ENCODE measurements at regions not wholly inside any gene's neighbourhood (a gene's known extent, or its start where the extent isn't known, plus 50 kb on each side); places are given as distances from the start of the nearest gene placed in this dataset.

GRCh38 chr13:69213396-69213795 is 894.2 kb upstream of the ATXN8OS start:
- Histone ChIP-seq H4K20me1 (no peaks in the 10 kb centered on the region), H3K27ac (no peak overlapping the region), H3K9me3 (no peaks in the 10 kb centered on the region), H3K36me3 (no peaks in the 10 kb centered on the region), H3K4me3 (no peak overlapping the region), H3K27me3 (no peaks in the 10 kb centered on the region), H3K4me2 (no peak overlapping the region), H3K9ac (no peak overlapping the region), H3K4me1 (no peaks in the 10 kb centered on the region)
- no peak for TF ChIP-seq Cebpa-rat (IDR thresholded peaks at IDR 0.05)

GRCh38 chr13:69204620-69205019 is 903.0 kb upstream of the ATXN8OS start:
- H3K9ac ChIP-seq = no peak overlapping the region
- no peaks in the 10 kb centered on the region for H3K36me3 ChIP-seq
- no peak for TF ChIP-seq Cebpa-rat (IDR thresholded peaks at IDR 0.05)
- no peaks in the 10 kb centered on the region for H3K4me1 ChIP-seq
- no peak overlapping the region for H3K4me3 ChIP-seq
- H3K4me2 ChIP-seq = no peak overlapping the region
- no peaks in the 10 kb centered on the region for H3K27me3 ChIP-seq
- H3K9me3 ChIP-seq = no peaks in the 10 kb centered on the region
- no peak overlapping the region for H3K27ac ChIP-seq
- H4K20me1 ChIP-seq = no peaks in the 10 kb centered on the region

- Histone ChIP-seq H3K9me3 (no peaks in the 10 kb centered on the region), H3K4me3 (no peak overlapping the region), H3K27ac (no peak overlapping the region), H3K4me2 (no peak overlapping the region), H3K36me3 (no peaks in the 10 kb centered on the region), H3K27me3 (no peaks in the 10 kb centered on the region), H3K9ac (no peak overlapping the region), H4K20me1 (no peaks in the 10 kb centered on the region), H3K4me1 (no peaks in the 10 kb centered on the region)
- no peak for TF ChIP-seq Cebpa-rat (IDR thresholded peaks at IDR 0.05)
Measured at GRCh38 chr13:69202996-69203395, 904.6 kb upstream of the ATXN8OS start.

- Histone ChIP-seq H3K27me3 (no peaks in the 10 kb centered on the region), H3K9me3 (no peaks in the 10 kb centered on the region), H3K27ac (no peak overlapping the region), H3K4me3 (no peak overlapping the region), H4K20me1 (no peaks in the 10 kb centered on the region), H3K9ac (no peak overlapping the region), H3K4me2 (no peak overlapping the region), H3K4me1 (no peaks in the 10 kb centered on the region), H3K36me3 (no peaks in the 10 kb centered on the region)
- no peak for TF ChIP-seq Cebpa-rat (IDR thresholded peaks at IDR 0.05)
Measured at GRCh38 chr13:69199664-69200063, 908.0 kb upstream of the ATXN8OS start.

GRCh38 chr13:69198706-69199105 is 908.9 kb upstream of the ATXN8OS start:
- H3K27ac ChIP-seq = no peak overlapping the region
- H3K9me3 ChIP-seq = no peaks in the 10 kb centered on the region
- H3K4me1 ChIP-seq = no peaks in the 10 kb centered on the region
- H3K27me3 ChIP-seq = no peaks in the 10 kb centered on the region
- H3K4me2 ChIP-seq = no peak overlapping the region
- no peaks in the 10 kb centered on the region for H4K20me1 ChIP-seq
- H3K9ac ChIP-seq = no peak overlapping the region
- no peak overlapping the region for H3K4me3 ChIP-seq
- TF ChIP-seq Cebpa-rat (IDR thresholded peaks at IDR 0.05) = no peak
- no peaks in the 10 kb centered on the region for H3K36me3 ChIP-seq

DNA sequence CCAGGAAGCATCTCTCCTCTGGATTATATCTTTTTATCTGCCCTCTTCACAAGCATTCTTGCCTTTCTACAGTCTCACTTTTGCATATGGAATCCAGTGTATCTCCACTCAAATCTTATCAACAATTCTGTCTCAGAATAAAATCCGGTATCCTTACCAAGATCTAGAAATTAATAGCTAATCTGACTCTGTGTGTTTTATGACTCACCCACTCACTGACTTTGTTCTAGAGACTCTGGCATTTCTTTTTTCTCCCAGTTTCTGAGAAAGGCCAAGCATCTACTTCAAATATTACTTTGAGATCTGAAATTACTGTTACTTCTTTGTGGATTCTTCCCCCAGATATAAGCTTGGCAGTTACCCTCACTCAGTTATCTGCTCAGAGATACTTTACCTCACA is 913.5 kb upstream of the ATXN8OS start:
- TF ChIP-seq Cebpa-rat (IDR thresholded peaks at IDR 0.05) = no peak
- H3K9ac ChIP-seq = no peak overlapping the region
- no peak overlapping the region for H3K4me2 ChIP-seq
- H3K36me3 ChIP-seq = no peaks in the 10 kb centered on the region
- H3K27ac ChIP-seq = no peak overlapping the region
- no peak overlapping the region for H3K4me3 ChIP-seq
- H3K4me1 ChIP-seq = no peaks in the 10 kb centered on the region
- no peaks in the 10 kb centered on the region for H3K9me3 ChIP-seq
- no peaks in the 10 kb centered on the region for H4K20me1 ChIP-seq
- H3K27me3 ChIP-seq = no peaks in the 10 kb centered on the region

DNA sequence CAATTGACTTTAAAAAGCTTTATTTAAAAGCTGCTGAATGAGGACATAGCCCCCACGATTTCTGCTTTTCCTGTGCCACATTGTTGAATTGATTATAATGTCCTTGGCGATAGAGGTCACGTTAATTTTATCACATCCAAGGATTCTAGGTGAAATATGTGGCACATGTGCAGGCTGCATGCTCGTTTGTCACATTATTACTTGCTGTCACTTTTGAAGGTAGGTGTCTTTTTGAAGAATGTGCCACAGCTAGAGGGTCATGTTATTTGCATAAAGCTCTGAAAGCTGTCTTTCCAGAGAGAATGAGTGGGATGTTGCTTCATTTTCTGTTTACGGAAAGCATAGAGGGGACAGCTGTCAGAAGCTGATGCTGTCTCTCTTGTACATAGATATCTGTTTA is 927.6 kb upstream of the ATXN8OS start:
- H3K4me2 ChIP-seq = no peak overlapping the region
- H3K9ac ChIP-seq = no peak overlapping the region
- no peaks in the 10 kb centered on the region for H4K20me1 ChIP-seq
- no peaks in the 10 kb centered on the region for H3K4me1 ChIP-seq
- no peaks in the 10 kb centered on the region for H3K27me3 ChIP-seq
- H3K9me3 ChIP-seq = no peaks in the 10 kb centered on the region
- H3K27ac ChIP-seq = no peak overlapping the region
- no peaks in the 10 kb centered on the region for H3K36me3 ChIP-seq
- no peak for TF ChIP-seq Cebpa-rat (IDR thresholded peaks at IDR 0.05)
- no peak overlapping the region for H3K4me3 ChIP-seq

DNA sequence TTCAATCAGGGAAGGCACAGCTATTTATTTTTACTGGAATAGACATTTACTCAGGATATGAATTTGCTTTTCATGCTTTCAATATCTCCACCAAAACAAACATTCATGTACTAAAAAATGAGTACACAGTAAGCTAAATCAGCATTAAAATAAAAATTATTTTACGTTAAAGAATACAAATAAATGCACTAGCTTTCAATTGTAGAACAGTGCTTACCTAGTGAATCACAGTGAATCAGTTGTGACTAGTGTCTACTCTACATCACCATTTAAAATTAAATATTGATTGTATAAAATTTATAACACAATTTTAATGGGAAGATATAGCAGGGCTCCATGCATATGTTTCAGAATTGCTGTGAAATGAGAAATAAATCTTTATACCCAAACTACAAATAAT is 929.6 kb upstream of the ATXN8OS start:
- Histone ChIP-seq H3K36me3 (no peaks in the 10 kb centered on the region), H3K27me3 (no peaks in the 10 kb centered on the region), H3K4me3 (no peak overlapping the region), H3K9me3 (no peaks in the 10 kb centered on the region), H3K4me1 (no peaks in the 10 kb centered on the region), H3K9ac (no peak overlapping the region), H3K4me2 (no peak overlapping the region), H3K27ac (no peak overlapping the region), H4K20me1 (no peaks in the 10 kb centered on the region)
- TF ChIP-seq Cebpa-rat (IDR thresholded peaks at IDR 0.05) = no peak

DNA sequence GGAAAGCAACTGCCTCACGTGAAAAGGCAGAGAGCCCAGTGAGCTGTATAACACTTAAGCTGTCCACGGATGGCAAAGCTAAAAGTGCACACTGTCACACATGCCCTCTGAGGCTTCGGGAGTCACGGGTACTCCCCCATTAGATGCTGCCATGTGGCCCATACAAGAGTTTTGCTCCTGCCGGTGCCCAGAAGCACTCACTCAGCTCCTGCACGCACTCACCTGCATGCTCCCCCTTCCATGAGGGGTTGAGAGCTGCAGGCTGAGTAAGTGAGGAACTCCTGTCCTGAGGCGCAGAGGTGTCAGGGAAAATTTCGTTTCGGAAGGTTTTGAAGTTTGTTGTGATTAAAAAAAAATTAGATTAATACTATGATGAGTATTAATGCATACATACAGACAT is 939.2 kb upstream of the ATXN8OS start:
- Histone ChIP-seq H3K4me1 (no peaks in the 10 kb centered on the region), H3K9me3 (no peaks in the 10 kb centered on the region), H3K4me3 (no peak overlapping the region), H3K27me3 (no peaks in the 10 kb centered on the region), H3K36me3 (no peaks in the 10 kb centered on the region), H3K4me2 (no peak overlapping the region), H3K27ac (no peak overlapping the region), H4K20me1 (no peaks in the 10 kb centered on the region), H3K9ac (no peak overlapping the region)
- no peak for TF ChIP-seq Cebpa-rat (IDR thresholded peaks at IDR 0.05)

GRCh38 chr13:69155136-69155535 is 952.5 kb upstream of the ATXN8OS start:
- no peak overlapping the region for H3K9ac ChIP-seq
- peaks cover 9% of the 10 kb centered on the region for H3K4me1 ChIP-seq
- H3K27me3 ChIP-seq = no peaks in the 10 kb centered on the region
- no peaks in the 10 kb centered on the region for H4K20me1 ChIP-seq
- no peaks in the 10 kb centered on the region for H3K36me3 ChIP-seq
- H3K9me3 ChIP-seq = no peaks in the 10 kb centered on the region
- H3K4me3 ChIP-seq = no peak overlapping the region
- peak overlapping the region; percentile 49 for H3K4me2 ChIP-seq
- TF ChIP-seq Cebpa-rat (IDR thresholded peaks at IDR 0.05) = no peak
- no peak overlapping the region for H3K27ac ChIP-seq

DNA sequence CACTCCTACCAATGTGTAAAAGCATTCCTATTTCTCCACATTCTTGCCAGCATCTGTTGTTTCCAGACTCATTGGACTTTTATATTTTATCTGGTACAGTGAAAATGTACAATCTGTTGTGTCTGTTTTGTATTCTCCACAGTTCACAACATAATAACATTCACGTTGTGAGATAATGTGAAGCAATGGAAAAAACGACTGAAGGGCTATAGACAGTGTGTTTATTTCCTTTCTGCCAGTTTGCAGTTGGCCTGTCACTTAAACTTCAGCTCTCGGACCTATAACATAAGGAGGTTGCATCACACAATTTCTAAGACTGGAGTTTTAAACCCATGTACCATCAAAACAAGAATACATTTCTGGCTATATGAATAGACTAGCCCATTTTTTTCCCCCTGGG is 965.5 kb upstream of the ATXN8OS start:
- no peaks in the 10 kb centered on the region for H4K20me1 ChIP-seq
- H3K36me3 ChIP-seq = no peaks in the 10 kb centered on the region
- H3K27ac ChIP-seq = no peak overlapping the region
- H3K4me2 ChIP-seq = no peak overlapping the region
- no peaks in the 10 kb centered on the region for H3K9me3 ChIP-seq
- TF ChIP-seq Cebpa-rat (IDR thresholded peaks at IDR 0.05) = no peak
- H3K4me1 ChIP-seq = no peaks in the 10 kb centered on the region
- no peak overlapping the region for H3K9ac ChIP-seq
- H3K27me3 ChIP-seq = no peaks in the 10 kb centered on the region
- no peak overlapping the region for H3K4me3 ChIP-seq
